HG02870 (cell line): ENCODE measurements at regions not wholly inside any gene's neighbourhood (a gene's known extent, or its start where the extent isn't known, plus 50 kb on each side); places are given as distances from the start of the nearest gene placed in this dataset.

ENCODE experiments used
- ATAC-seq: cut with Tn5 transposase; IDR thresholded peaks from one replicate; pipeline ENCODE4 v1.9.1; 2021; ENCODE audit warnings: mild to moderate bottlenecking, moderate library complexity; ENCODE audit not compliant: unreplicated experiment

DNA sequence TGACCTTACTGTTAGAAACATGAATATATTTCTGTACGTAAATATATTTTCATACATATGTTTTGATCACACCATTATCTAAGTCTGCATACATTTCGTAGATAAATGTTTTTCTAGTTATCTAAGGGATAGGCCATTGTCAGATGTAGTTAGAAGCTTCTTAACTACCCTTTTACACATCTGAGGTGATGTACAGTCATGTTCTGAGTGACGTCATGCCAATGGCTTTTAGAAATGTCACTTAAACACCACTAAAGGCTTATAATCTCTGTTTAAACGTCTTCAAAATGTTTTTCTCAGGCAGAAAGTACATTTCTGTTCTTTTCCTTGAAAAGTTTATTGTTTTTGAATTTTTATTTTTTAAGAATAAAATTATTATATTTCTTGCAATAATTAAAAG lies 781.9 kb downstream of the MRPL39 start:
- no peak for ATAC-seq

DNA sequence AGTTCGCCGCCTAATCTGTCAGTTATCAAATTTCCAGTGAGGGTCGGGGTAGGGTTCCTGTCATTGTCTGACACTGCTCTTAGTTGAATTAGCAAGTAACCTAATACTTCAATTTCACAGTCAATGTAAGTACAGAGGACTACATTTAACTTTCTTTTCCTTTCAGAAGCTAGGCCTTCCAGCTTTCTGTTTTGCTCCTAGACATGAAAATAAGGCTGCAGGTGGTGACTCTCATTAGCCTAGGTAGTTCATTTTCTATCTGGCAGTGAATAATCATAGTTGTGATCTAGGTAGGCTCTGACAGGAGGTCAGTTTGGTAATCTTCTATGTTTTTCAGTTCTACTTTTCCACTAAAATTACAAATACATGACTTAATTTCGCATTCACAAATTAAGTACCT lies 783.1 kb downstream of the MRPL39 start:
- no peak for ATAC-seq

DNA sequence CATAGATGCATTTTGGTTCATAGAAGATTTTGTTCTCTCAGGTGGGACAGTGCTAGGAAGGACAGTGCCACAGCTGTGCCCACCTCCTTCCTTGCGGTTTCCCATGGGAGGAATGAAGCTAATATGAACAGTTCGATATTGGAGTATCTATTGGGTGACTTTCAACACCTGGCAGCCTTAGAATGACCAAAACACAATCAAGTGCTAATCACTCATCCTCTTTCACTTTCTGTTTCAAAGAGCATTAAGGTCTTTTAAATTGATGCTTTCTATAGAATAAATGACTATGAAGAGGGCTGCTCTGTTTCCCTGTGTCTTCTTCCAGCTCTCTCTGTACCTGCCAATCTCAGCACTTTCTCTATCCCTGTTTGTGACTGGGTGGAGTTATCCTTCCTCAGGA lies 784.0 kb downstream of the MRPL39 start:
- no peak for ATAC-seq

DNA sequence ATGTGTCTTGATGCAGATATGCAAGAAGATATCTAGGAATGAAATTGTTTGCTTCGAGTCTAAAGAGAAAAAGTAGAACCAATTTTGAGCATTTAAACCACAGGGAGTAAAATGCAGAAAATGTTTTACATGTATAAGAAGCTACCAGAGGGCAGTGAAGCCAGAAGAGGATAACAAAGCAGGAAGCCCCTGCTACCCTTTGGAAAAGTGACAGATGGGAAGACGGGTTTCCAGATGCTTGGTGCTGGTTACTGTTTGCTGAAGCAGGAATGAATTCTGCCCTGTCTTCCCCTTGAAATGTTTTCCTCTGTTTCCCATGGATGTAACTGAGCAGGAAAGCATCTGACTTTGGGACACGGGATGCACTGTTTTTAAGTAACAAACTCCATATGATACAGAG lies 822.2 kb downstream of the MRPL39 start:
- ATAC-seq, result no peak

DNA sequence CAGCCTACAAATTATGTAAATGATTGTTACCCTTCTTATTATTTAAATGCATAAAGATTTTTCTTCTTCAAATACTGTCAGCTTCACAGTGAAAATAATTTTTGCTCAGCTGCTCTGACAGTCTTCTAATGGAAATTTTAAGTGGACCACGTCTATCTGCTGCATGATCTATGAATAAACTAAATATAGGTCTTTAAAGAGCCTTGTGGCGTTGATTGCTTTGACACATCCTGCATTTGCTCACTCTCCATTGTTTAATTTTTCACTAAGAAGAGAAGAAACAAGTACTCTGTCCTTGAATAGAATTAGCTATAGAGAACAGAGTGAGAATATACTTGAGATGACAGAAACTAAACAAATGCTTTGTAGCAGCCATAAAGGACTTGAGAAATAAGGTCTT lies 826.1 kb downstream of the MRPL39 start:
- no peak for ATAC-seq

DNA sequence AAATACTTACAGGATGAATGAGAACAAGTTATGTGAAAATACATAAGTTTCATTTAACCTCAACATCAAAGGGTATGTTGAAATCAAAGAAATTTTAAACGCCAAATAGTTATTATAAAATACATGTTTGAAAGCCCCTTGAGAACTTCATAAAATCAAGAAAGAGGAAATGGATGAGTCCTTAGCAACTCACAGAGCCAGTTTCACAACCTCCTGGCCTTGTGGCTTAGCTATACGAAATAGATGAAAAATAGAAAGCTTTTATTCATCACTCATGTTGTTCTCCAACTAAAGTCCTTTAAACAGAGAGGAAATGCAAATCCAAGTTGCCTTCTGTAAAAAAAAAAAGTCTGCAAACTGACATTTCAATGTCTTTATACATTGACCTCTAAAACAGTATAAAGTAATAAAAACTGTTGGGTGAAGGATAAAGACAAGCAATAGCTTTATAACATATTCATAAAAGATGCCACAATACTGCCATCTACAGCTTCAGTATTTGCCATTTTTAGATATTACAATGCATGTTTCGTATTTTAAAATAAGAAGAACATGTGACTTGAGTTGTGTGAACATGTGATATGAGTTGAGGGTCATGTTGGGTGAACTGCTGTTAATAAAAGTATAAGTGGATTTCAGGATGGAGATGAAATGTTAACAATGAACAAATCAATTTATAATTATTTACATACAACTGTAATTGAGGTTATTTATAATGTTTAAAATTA lies 847.8 kb downstream of the MRPL39 start:
- no peak for ATAC-seq

DNA sequence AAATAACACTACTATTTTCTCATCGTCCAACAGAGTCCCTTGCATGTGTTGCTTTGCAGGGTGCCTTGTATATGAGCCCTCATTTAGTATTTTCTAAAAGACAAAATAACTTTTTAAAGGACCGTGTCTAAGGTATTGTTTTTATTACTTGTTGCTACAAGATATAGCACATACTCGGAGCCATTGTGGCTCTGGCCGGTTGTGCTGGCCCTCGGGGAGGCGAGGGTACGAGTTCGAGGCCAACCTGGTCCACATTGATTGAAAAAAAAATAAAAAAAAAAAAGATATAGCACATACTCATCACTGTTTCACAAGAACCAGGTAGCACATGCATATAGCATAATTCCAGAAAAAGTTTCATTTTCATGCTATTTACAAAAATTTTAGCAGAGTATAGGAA lies 869.2 kb downstream of the MRPL39 start:
- no peak for ATAC-seq

DNA sequence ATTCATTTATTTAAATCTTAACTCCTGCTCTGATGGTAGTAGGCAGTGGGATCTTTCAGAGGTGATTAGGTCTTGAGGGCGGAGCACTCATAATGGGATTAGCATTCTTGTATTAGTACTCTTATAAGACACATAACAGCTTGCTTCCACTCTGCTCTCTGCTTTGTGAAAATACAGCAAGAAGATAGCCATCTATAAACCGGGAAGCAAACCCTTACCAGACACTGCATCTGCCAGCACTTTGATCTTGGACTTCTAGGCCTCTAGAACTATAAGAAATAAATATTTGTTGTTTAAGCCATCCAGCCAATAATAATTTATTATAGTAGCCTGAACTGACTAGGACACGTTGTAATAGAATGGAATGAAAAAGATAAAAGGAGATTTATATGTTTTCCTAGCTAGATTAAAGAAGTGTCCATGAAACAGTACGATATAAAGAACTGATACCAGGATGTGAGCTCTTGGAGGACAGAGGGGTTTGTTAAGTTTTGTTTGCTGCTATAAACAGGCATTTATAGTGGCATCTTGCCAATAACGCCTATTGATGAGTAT lies 869.9 kb downstream of the MRPL39 start:
- no peak for ATAC-seq

DNA sequence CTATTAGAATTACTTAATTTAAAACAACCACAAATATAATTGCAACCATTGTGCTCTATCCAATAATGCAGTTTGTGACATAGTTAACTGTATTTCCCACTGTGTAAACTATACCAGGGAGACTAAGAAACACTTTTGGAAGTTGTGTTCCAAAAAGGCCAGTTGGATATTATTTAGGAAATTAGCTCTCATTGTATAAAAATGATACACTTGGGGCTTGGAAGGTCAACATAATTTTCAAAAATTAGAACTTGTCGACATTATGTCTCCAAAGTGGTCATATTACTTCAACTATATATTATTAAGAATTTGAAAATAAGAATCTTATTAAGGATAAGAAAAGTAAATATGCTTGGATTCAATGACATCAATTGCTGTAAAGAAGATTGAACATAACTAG lies 876.6 kb downstream of the MRPL39 start:
- ATAC-seq, result no peak

DNA sequence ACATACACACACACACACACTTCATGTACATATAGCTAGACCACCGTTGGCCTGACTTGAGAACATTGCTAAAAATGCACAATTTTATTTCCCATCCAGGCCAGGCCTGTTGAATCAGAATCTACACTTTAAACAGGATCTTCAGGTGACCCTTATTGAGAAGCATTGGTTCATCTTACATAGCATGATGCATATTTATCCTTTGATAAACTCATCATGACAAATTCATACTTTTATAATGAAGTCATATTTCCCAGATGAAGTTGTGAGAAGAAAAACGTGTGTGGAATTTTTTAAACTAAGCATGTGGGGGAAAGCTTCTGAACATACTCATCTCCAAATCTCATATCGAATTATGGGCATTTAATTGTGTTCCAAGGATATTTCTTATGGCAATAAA lies 877.7 kb downstream of the MRPL39 start:
- ATAC-seq, result no peak

DNA sequence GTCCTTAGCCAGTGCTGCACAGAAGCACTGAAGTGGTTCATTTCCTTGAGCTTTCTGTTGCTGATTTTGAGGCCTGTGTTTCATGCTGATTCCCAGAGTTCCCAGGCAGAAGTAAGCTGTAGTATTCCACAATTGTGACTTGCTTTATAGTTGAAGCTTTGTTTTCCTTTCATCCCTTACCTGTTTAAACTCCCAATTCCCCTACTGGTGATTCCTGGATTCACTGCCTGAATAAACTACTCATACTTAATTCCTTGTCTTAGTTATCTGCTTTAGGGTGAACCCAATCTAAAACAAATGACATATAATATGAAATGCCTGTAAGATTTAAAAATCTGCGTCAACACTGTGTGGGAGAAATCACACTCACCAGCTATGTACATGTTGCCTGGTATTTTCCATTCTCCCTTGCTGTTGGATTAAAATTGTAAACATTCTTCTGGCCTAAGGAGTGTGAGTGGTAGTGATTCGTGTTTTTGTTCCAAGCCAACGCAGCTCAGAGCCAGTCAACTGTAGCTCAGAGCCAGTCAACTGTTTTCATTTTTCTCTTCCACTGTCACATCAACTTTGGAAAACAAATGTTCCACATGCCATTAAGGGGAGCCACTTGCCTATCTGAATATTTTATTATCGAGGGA lies 879.4 kb downstream of the MRPL39 start:
- no peak for ATAC-seq

DNA sequence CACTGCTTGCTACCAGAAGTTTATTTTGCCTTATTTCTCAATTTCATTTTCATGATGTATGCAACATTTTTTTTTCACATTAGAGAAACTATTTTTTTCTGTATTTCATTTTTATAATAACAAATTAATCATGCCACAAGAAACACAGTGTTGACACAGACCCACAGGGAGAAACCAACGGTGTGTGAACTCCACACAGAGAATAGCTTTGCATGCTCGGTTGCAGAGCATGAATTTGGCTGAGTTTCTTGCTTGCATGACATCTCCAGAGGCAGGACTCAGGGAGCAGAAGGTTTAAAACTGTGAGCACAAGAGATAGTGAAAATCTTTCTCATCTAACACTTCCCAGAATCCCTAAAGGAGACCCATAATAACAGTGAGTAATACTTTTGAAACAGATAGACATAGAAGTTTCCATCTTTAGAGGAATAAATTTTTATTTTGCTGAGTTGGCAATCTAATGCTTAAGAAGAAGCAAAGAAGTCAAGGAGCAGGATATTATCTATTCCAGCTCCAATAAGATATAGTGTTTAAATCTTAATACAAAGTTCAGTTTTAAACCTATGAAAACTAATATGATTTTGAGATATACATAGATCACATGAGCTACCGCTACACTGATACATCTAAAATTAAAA lies 890.9 kb downstream of the MRPL39 start:
- ATAC-seq, result no peak

DNA sequence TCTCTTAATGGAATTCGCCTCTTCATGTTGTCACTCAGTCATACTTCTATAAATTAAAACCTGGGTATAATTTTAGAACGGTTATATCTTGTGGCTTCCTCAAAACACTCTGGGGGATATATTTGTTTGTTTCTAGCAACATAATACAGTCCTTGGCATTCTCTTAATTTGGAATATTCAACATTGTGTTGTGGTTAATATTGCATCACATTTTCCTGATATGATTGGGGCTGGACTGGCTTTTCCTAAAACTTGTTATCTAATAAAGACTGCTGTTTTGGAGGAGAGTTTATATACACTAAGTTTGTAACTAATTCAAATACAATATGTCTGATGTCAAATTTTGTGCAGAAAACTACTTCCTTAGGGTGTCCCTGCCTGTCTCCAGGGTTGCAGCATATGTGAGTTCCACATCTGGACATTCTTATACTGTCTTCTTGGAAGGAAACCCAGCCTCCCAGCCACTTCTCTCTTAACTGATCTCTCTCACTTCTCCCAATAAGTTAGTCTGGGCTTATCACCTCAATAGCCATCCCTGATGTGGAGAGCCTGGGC lies 892.6 kb downstream of the MRPL39 start:
- no peak for ATAC-seq

DNA sequence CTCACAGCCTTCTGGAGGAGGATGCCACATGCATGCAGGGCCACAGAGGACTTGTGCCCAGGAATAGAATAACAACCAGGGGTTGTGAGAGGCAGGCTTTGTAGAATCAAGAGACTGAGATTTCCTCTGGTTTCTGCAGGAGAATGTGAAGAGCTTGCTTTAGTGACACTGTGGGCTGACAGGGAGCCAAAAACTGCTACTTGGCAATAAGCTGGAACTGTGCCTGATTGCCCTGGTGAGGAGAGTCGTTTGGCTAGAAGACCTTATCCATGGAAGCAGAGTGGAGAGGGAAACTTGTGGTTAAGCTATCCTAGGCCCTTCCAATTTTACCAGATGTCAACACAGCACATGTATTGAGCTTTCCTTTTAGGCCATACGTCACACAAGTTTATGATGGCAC lies 902.1 kb downstream of the MRPL39 start:
- ATAC-seq, result no peak

DNA sequence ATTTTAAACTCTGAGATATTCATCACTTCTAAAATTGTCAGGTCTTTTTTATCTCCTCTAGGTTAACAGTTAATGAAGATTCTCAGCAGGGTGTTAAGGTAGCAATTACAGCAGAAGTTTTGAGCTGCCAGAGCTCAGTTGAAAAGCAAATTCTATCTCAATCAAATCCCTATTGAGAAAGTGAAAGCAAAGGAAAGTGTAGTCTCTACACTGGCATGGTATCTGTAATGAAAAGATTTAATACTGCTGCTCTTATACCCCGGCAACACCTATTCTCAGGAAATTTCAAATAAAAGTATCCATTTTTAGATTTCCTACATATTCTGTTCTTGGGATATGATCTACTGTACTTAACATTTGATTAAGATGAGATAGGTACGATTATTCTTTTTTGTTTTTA lies 913.5 kb downstream of the MRPL39 start:
- no peak for ATAC-seq

DNA sequence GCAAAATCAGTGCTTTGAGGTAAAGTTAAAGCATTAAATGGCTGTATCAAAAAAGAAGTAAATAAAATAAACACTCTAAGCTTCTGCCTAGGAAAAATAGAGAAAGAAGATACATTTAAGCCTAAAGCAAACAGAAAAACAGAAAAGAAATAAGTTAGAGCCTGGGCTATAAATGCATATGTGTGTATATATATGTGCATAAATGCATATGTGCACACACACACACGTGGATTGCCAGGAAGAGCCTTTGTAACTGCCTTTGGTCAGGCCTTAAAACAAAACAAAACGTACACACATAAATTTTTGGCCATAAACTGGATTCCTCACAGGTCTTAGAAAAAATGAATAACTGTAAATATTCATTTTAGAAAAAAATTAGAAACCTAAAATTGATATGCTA lies 925.8 kb downstream of the MRPL39 start:
- no peak for ATAC-seq

DNA sequence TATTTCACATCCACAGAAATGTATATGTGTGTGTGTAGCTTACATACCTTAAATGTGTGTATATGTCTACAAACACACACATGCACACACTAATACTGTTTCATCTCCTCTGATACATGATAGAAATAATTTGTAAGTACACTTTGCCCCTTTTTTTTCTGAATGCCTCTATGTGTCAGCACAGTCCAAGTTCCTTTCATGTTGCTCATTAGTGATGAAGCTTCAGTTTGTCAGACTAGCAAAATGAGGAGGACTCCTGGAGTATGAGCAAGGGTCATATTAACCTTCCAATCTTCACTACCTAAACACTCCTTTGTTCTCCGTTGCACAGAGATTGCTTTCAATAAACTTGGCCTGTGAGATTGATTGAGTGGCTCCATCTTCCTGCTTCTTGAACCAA lies 935.4 kb downstream of the MRPL39 start:
- no peak for ATAC-seq

DNA sequence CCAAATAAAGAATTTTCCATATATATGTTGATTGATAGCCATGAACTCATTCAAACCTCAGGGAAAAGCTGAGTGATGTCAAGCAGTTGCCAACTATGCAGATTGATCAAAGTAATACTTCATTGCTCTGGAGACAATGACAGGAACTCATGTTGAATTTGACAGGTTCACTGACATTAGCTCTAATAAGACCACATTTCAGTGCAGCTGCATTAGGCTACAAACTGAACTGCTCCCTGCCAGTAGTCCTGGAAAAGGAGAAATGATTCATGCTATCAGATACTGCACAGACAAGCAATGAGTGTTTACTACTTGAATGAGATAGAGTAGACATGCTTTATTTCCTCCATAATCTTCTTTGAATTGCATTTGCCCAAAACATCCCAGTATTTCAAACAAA lies 948.4 kb downstream of the MRPL39 start:
- ATAC-seq, result no peak

DNA sequence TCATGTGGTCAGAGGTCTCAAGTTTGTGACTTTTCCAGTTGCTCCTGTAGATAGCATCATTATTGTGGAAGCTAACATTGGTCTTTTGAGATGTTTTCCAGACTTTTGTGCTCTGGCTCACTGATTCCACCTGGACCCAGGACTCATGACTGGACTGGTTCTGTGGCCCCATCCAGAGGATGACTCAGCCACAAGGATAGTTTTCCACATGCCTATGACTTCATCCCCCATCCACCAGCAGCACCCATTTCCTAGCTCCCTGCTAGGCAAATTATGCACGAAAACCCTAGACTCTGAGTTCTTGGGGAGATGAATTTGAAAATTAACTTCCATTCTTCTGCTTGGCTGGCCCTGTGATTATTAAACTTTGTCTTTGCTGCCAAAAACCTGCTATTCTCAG lies 949.3 kb downstream of the MRPL39 start:
- ATAC-seq, result no peak

DNA sequence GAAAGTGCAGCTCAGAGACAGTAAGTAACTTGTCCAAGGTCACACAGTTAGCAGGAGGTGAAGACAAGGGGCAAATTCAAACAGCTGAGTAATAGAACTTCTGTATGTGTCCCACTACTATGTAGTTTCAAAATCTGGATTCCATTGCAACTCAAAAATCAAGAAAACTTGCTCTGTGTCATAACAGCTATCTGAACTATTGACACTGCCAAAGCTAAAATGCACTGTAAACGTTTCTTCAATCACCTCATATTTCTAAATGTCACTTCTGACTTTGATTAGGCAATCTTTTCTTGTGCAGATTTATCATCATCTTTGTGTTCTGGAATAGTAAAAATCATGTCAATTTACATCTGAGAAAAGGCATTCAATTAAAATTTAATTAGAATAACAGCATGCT lies 957.6 kb downstream of the MRPL39 start:
- no peak for ATAC-seq

DNA sequence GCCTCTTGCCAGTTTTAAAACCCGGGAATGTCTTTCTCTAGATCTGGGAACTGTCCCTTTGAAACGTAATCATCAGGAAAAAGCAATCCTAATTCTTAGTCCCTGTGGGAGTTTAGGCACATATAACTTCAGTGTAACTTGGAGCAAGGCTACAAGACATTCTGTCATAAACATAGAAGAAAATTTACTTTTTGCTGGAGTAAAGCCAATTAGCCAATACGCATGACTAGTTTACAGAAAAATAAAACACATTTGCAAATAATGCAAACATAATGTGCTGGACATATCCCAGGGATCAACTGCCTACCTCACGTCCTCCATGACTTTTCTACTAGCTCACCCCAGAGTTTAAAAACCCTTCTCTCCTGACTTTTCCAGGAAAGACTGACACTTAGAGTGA lies 970.6 kb downstream of the MRPL39 start:
- no peak for ATAC-seq

DNA sequence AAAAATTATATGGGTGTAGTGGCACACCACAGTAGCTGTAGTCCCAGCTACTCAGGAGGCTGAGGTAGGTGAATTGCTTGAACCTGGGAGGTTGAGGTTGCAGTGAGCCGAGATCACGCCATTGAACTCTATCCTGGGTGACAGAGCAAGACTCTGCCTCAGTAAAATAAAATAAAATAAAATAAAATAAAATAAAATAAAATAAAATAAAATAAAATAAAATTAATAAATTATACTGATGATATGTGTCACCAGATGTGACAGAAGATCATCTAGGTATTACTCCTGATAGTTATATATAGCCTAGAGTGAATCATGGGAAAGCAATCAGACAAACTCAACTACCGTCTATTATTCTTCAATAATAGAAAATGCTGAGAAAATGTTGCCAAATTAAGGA lies 972.5 kb downstream of the MRPL39 start:
- no peak for ATAC-seq
